HG03060 (cell line): ENCODE measurements at regions not wholly inside any gene's neighbourhood (a gene's known extent, or its start where the extent isn't known, plus 50 kb on each side); places are given as distances from the start of the nearest gene placed in this dataset.
"Not testable (repeated sequence)": the region's sequence is repeated elsewhere in the genome, so short reads cannot be mapped to it uniquely, and the experiment has no call there.

Source experiments
- ATAC-seq: cut with Tn5 transposase; IDR thresholded peaks from one replicate; pipeline ENCODE4 v1.9.1; 2021; ENCODE audit warnings: low read depth, moderate number of reproducible peaks; ENCODE audit not compliant: unreplicated experiment

DNA sequence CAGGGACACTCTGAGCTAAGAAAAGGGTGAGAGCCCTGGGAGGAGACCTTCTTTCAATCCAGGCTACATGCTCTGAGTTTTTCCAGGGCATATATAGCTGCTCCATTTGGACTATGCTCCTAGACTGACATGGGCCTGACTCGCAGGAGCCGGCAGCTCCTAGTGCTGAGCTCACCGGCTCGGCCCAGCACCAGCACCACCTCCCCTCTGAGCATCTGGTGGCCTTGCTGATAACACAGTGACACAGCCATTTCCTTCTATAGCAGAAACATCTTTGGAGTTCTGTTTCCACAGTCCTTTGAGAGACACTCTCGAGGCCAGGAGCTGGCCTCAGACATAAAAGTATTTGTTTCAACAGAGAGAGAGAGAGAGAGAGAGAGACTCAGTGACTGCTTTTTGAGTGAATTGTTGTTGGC lies 184.9 kb downstream of the TM9SF2 start:
- ATAC-seq = no peak

GRCh38 chr13:99681695-99682094 lies 180.4 kb downstream of the TM9SF2 start:
- no peak for ATAC-seq

DNA sequence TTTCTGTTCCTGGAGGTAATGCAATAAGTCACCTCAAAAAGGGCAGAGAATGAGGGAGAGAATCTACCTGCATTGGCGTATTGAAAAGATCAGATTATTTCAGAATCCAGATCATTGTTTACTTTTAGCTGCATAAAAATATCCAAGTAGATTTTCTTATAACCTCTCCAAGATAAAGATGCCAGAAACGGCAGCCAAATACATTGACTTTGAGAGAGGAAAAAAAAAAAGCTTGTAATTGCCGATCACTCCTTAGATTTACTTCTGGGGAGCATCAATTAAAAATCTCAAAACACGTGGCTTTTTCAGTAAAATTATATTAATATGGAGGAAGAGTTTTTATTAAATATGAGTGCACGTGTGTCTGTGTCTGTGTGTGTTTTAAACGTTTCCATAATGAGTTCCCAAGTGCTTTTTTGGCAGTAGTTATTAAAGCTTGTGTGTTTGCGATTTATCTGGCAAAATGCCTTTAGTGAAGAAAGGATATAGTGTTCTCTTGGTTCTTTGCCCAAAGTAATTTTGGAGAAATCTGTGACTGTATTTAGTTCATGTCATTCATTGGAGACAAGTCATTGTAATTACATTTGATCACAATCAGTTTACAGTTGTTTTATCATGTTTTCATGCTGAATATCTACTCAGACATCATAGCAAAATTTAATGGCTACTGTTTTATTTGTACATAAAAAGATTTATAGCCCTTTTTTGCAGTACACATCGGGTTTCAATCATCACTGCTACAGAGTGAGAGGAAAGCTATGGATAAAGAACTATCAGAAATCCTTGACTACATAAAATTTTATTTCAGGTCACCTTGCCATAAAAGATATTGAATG lies 176.1 kb downstream of the TM9SF2 start:
- ATAC-seq = no peak

DNA sequence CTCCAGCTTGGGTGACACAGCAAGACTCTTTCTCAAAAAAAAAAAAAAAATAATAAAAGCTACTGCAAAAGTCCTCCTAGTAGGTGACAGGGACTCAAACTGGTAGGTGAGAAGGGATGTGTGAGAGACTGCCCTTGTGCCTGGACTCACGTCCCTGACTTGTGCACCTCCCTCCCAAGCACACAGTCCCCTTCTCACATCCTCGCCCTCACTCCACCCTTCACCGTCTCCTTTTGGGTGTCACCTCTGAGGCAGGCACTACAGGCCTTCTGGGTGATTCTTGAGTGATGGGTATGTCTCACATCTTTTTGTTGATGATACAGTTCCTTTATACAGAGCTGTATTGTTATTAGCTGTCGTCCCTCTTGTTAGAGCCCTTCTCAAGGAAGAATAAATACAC lies 170.5 kb downstream of the TM9SF2 start:
- no peak for ATAC-seq

GRCh38 chr13:99669096-99669495 lies 167.8 kb downstream of the TM9SF2 start:
- not testable (repeated sequence) for ATAC-seq

GRCh38 chr13:99666146-99666805 lies 165.0 kb downstream of the TM9SF2 start:
- no peak for ATAC-seq

DNA sequence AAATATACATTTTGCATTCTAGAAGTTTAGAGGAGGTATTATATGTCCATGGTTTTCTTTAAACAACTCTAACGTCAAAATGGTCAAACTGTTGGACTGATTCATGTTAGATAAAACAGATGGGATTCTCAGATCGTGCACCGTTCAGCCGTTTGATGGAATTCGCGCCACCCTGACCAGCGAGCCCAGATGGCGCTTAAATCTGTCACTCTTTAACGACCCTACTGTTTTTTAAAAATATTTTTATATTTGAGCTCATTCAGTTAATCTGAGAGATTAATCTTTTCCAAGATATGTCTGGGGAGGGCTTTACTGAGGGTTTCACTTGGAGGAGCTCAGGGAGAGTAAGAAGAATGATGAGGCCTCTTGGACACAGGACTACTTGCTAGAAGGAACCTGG lies 164.4 kb downstream of the TM9SF2 start:
- no peak for ATAC-seq

DNA sequence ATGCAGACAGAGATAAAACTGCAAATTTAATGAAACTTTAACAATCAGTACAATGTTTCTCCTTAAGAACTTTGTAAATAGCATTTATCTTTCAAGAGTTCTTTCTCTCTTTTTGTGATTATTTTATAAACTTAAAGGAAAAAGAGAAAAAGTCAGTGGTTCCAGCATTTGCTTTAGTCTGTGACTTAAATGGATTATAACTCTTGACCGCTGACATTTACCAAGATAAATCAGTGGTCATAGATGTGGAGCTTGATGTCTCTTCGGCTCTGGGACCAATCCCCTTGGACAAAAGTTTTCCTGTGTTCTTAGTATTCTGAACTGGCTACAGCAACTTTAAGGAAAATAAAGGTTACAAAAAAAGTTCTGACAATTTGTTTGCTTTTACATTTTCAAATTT lies 162.6 kb downstream of the TM9SF2 start:
- no peak for ATAC-seq

- no peak for ATAC-seq
These were observed 162.0 kb downstream of the TM9SF2 start for GRCh38 chr13:99663185-99663825.

DNA sequence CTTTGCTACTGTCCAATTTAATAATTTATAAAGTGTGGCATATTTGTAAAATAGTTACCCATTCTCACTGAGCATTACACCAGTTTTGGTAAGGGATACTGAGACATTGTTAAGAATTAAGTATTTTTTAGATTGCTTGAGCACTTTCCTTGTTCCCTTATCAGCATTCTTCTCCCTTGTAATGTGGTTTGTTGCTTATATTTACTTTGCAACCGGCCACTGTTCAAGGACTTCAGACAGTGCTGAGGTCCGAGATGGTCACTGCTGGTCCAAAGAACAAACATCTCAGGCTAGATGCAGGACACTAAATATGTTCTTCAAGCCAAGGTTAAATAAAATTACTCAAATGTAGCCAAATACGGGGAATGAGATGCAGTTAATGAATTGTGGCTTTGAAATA lies 161.4 kb downstream of the TM9SF2 start:
- no peak for ATAC-seq

DNA sequence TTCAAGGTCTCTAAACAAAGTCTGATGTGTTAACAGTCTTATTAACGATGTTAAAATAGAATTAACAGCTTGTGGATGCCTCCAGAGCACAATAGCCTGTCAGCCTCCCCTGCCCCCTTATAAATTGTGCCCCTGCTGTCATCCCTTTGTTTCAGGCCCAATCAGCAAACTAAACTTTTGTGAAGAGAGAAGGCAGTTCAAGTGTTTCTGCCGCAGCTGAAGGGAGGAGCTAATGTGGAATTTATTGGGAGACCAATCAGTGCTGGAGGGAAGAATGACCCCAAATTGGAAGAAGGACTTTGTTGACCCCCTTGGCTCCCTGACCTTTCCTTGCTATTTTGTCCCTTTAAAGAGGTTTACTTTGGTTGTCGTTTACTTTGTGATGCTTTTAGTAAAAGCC lies 160.5 kb downstream of the TM9SF2 start:
- ATAC-seq = no peak

DNA sequence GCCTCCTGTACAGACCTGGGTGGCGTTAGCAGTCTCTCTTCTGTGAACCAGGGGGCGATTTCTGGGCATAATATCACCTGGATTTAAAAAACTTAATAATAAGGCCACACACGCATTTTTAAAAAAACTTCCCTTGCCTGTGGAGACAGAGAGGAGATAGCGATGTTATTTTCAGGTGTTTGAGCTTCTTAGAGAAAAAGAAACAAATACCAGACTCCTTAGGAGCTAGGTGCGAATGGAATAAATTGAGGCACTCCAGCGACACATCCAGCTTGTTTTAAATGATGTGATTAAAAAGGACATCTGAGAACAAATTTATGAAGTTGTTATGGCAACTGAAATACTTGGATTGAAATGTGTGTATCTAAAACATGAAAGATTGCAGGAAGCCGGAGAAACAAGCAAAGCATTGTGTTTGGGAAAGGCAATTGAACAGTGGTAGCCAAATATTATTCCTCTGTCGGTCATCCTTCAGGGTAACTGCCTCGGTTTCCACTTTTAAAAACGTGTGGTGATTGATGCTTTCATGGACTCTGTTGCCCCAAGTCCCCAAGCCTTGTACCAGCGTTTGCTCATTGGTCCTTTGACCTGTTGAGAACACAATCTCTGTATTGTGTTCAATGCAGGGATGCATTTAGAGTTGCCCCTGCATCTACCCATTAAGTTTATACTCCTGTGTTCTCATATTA lies 158.7 kb downstream of the TM9SF2 start:
- ATAC-seq = no peak

DNA sequence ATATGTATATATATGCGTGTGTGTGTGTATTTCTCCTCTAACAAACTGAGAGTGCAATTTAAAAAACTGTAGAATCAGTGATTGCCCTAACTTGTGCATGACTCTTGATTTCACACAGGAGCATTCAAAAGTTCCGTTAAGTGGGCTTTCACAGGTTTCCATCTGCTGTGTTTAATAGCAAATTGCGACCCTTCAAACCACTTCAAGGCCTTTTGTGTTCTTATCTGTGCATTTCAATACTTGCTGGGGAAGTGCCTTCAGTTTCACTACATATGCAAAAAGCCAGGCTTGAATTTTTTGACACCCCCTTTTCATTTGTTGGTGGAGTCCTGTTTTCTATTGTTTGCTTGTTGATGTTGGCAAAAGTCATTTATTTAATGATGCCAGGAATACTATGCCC lies 158.0 kb downstream of the TM9SF2 start:
- no peak for ATAC-seq

- ATAC-seq = no peak
These were observed 157.2 kb downstream of the TM9SF2 start for GRCh38 chr13:99658261-99658991.

DNA sequence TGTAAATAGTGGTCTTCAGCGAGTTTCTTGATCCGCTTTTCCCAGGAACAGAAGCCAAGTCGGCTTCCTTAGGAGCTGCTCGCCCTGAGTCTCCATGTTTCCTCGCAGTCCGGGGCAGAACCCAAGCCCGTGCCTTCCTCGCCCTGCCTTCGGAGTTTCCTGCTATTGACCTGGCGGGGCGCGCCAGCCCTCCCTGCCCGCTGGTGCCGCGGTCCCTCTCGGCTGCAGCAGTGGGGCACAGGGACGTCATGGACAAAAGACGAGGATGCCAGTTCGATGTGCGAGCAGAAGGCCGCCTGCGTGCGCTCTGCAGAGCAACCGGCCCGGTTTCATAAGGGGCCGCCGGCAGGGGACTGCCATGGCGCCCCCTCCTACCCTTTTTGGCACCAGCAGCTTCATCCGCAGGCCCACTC lies 156.6 kb downstream of the TM9SF2 start:
- ATAC-seq = no peak

DNA sequence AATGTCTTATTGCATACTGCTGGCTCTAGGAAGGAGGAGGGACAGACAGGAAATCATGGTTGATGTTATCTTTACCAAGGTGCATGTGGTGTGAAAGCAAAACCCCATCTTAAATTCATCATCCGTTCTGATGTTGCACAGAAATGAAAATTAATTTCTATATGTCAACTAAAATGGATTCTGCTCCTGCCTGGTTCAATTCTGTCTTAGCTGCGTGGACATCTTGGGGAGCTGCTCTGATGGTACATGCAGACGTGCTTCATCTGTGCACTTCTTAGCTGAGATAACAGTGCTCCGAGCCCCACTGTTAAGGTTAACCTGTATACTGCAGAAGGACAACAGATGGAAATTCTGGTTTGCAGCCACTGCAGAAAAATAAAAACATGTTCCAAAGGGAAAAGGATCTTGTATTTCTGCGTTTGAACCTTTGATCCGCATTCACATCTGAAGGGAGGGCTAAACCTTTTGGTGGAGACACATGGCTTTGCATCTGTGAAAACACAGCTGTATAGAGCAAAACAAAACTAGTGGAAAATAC lies 155.6 kb downstream of the TM9SF2 start:
- no peak for ATAC-seq

DNA sequence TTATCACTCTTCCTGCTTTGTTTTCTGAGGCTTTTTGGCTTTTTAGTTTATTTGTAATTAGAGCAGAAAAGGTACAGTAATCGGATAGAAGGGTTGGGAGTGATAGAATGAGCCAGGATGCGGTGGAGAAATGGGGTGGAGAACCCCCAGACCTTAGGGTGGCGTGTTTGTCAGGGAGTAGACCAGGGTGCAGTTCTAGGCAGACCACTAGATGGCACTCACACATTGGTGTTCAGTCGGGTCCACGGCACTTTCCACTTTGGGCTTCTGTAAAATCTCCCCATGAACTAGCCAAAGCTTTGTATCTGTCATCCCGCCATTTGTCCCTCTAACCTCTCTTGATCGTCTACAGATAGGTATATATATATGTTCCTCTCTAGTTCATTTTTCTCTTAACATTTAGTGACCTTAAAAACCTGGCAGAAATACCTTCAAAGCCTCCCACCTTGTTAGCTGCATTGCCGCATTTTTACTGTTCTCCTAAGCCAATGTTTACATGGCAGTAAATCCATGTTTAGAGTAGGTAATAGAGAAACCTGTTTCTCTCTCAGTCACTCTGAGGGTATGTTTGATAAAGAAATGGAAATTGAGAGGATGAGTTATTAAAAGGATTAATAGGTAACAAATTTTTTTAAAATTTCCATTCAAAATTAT lies 154.9 kb downstream of the TM9SF2 start:
- ATAC-seq = no peak

DNA sequence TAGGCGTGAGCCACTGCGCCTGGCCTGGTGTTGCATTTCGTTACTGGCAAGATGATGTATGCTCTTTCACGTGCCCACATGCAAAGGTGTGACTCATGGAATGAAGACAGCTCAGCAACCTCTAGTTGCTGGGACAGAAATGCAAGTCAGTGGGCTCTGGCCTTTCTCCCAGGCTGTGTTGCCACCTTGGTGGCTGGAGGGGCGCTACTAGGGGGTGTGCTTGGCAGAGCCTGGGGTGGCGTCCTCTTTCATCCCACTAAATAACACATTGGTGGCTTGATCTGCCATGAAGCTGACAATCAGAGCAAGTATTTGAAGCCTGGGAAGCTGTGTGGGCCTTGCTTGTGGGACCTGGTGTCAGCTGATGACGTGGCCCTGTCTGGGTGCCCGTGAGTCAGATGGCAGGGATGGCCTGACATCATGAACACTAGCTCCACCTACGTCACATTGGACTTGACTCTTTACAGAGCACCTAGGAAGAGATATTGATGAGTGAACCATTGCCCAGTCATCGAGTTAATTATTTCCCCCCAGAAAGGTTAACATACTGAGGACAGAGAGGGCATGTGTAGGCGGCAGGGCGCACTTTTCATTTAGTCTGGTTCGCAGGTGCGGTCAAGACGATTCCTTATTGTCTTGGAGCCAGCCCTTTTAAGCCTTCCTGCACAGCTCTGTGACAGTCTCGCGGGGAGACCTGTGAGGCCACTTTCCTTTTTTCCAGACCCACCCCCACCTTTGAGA lies 154.2 kb downstream of the TM9SF2 start:
- no peak for ATAC-seq

GRCh38 chr13:99654076-99654475 lies 152.8 kb downstream of the TM9SF2 start:
- ATAC-seq = no peak
